Activated B cell treated with CpG ODN at 0.5 μM for 24 hours (primary cell): ENCODE measurements at regions not wholly inside any gene's neighbourhood (a gene's known extent, or its start where the extent isn't known, plus 50 kb on each side); places are given as distances from the start of the nearest gene placed in this dataset.

Experiments
- ATAC-seq: fragments of 200-7000 bp; cut with Tn5 transposase; one replicate; pipeline ENCODE4 v1.10.0; 2021; ENCODE audit warnings: low read depth, mild to moderate bottlenecking, moderate library complexity
- CTCF ChIA-PET: fragments of 350-600 bp; sonication (Branson Sonifier 250); formaldehyde crosslinking; loops from one replicate; lab custom pipeline; 2021; ENCODE audit warnings: antibody characterized with exemption; lab: Charles Lee
- POLR2A ChIA-PET: fragments of 350-600 bp; sonication (Branson Sonifier 250); formaldehyde crosslinking; loops from one replicate; lab custom pipeline; 2021; ENCODE audit warnings: antibody characterized with exemption; lab: Charles Lee
- DNase-seq: peaks from one replicate; pipeline ENCODE4 v3.0.0; 2022
- H3K27ac Mint-ChIP-seq: one replicate; pipeline ENCODE4 v1.8.0; 2020; ENCODE audit warnings: mixed read lengths
- H3K27me3 Mint-ChIP-seq: one replicate; pipeline ENCODE4 v1.8.0; 2021; ENCODE audit warnings: mixed read lengths
- H3K36me3 Mint-ChIP-seq: one replicate; pipeline ENCODE4 v1.8.0; 2021; ENCODE audit warnings: low read depth, mixed read lengths
- H3K4me1 Mint-ChIP-seq: one replicate; pipeline ENCODE4 v1.8.0; 2021; ENCODE audit warnings: mixed read lengths
- H3K4me3 Mint-ChIP-seq: one replicate; pipeline ENCODE4 v1.8.0; 2020; ENCODE audit warnings: mild to moderate bottlenecking, mixed read lengths
- H3K9me3 Mint-ChIP-seq: one replicate; pipeline ENCODE4 v1.8.0; 2020; ENCODE audit warnings: mixed read lengths
- intact Hi-C: fragments of 100-400 bp; cut with micrococcal nuclease; formaldehyde crosslinking; loops from one replicate; pipeline ENCODE4 v1.15.1; 2024
- TF ChIP-seq, protein P1 (sequence below): fragments of 200-600 bp; IDR thresholded peaks from one replicate; pipeline ENCODE4 v1.8.0; 2022; ENCODE audit warnings: antibody characterized with exemption, mild to moderate bottlenecking

DNA sequence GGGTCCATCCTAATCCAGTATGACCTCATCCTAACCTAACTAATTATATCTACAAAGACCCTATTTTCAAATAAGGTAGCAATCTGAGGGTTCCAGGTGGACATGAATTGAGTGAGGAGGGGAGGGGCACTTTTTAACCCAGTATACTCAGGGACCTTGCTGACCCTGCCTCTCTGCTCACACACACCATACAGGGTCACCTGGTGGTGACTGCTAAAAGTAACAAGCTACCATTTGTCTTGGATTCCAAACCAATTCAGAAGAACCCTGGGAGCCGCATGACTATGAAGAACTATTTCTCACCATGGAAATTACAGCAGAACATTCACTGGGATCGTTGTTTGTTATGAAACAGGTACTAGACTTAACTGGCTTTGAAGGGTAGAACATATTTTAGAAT is 151.9 kb downstream of the LACC1 start:
- no peak for ATAC-seq
- Mint-ChIP-seq H3K4me1 (no peaks in the 10 kb centered on the region), H3K27ac (no peak overlapping the region), H3K4me3 (no peak overlapping the region), H3K27me3 (no peaks in the 10 kb centered on the region), H3K9me3 (peaks cover 4% of the 10 kb centered on the region), H3K36me3 (no peaks in the 10 kb centered on the region)
- TF ChIP-seq, protein P1, sequence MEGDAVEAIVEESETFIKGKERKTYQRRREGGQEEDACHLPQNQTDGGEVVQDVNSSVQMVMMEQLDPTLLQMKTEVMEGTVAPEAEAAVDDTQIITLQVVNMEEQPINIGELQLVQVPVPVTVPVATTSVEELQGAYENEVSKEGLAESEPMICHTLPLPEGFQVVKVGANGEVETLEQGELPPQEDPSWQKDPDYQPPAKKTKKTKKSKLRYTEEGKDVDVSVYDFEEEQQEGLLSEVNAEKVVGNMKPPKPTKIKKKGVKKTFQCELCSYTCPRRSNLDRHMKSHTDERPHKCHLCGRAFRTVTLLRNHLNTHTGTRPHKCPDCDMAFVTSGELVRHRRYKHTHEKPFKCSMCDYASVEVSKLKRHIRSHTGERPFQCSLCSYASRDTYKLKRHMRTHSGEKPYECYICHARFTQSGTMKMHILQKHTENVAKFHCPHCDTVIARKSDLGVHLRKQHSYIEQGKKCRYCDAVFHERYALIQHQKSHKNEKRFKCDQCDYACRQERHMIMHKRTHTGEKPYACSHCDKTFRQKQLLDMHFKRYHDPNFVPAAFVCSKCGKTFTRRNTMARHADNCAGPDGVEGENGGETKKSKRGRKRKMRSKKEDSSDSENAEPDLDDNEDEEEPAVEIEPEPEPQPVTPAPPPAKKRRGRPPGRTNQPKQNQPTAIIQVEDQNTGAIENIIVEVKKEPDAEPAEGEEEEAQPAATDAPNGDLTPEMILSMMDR, result no peak
- ChIA-PET CTCF (no interaction called here), POLR2A (no interaction called here)
- intact Hi-C loops, result no loop called here
- no peak for DNase-seq

DNA sequence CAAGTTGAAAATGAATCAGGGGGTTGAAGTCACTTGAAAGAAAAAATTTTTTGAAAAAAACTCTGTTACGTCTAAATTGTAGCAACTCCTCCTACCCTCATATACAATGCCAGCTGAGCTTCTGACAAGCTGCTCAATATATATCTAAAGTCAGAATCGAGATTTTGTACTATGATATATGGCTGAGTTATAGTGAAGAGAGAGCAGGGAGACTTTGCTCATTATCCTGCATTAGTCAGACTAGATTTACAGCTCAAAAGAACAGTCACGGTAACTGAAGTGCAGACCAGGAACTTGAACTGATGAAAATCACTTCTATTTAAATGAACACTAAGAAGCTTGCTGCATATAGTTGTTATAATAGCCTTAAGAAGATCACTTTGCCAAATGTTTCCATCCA is 153.1 kb downstream of the LACC1 start:
- intact Hi-C loops, result no loop called here
- no peaks in the 10 kb centered on the region for H3K27me3 Mint-ChIP-seq

DNA sequence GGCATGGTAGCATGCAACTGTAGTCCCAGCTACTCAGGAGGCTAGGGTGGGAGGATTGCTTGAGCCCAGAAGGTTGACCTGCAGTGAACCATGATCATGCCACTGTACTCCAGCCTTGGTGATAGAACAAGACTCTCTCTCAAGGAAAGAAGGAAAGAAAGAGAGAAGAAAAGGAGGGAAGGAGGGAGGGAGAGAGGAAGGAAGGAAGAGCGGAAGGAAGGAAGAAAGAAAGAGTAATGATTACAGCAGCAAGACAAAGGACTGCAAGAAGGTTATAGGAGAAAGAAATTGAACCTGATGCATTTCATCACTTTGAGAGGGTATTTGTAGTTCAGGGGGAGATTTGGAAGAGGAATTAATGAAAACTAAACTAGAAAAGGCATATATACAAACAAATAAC is 155.7 kb downstream of the LACC1 start:
- TF ChIP-seq, protein P1, result no peak
- Mint-ChIP-seq H3K4me3 (no peak overlapping the region), H3K27ac (no peak overlapping the region), H3K27me3 (no peaks in the 10 kb centered on the region), H3K36me3 (no peaks in the 10 kb centered on the region), H3K9me3 (peaks cover 9% of the 10 kb centered on the region), H3K4me1 (no peaks in the 10 kb centered on the region)
- ATAC-seq (no peak), DNase-seq (no peak)
- CTCF ChIA-PET, result no interaction called here
- intact Hi-C loops, result no loop called here
- POLR2A ChIA-PET, result no interaction called here

More for the DNA sequence above, 153.1 kb downstream of the LACC1 start:
- POLR2A ChIA-PET, result no interaction called here
- Mint-ChIP-seq H3K4me3 (no peak overlapping the region), H3K9me3 (peaks cover 4% of the 10 kb centered on the region), H3K36me3 (no peaks in the 10 kb centered on the region), H3K4me1 (no peaks in the 10 kb centered on the region), H3K27ac (no peak overlapping the region)
- DNase-seq (no peak), ATAC-seq (no peak)
- TF ChIP-seq, protein P1, result no peak
- CTCF ChIA-PET, result no interaction called here

DNA sequence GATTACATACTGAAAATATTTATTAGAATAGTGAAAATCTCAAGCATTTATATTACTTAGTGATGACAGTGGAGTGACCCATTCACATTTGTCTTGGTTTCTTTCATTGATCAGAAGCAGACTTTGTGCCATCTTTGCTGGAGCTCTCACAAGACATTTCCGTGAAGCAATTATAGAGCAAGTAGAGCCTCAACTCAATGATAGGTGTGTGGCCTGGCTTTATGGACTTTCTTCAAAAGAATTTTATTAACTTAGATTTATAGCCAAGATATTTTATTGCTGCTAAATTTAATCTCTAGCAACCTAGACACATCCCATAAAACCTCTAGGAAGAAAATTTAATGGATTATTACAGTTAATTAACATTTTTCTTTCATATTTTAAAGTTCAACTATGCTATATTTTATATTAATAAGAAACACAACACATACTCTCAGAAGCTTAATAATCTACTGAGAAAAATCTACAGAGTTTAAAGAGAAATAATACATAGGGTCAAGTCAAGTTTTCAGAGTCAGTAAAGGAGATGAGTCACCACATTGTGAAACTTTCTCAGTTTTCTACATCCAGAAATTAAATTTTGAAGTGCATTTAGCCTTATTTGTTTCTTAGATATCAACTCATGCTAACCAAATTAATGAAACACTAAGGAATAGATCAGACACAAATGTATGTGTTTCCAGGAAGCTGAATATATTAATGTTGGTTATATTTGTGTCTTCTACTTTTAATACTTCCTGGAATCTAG is 160.5 kb downstream of the LACC1 start:
- Mint-ChIP-seq H3K4me3 (no peak overlapping the region), H3K27ac (no peak overlapping the region), H3K9me3 (peaks cover 9% of the 10 kb centered on the region), H3K4me1 (no peaks in the 10 kb centered on the region), H3K36me3 (no peaks in the 10 kb centered on the region), H3K27me3 (peaks cover 7% of the 10 kb centered on the region)
- DNase-seq (no peak), ATAC-seq (no peak)
- TF ChIP-seq, protein P1, result no peak
- ChIA-PET POLR2A (no interaction called here), CTCF (no interaction called here)
- intact Hi-C loops, result no loop called here

DNA sequence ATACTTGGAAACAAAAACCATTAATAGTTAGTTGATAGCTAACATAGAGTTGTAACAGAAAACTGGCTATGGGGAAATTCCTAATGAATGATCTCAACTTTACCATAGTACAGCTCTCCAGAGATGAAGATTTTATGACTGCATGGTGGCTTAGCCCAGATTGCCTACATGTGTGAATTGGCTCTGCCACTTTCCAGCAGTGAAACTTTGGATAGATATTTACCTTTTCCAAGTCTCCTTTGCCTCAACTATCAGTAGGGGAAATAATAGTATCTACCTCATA is 161.1 kb downstream of the LACC1 start:
- peaks cover 5% of the 10 kb centered on the region for H3K9me3 Mint-ChIP-seq
- no peak overlapping the region for H3K27ac Mint-ChIP-seq
- intact Hi-C loops, result no loop called here
- no peak overlapping the region for H3K4me3 Mint-ChIP-seq
- ATAC-seq (no peak), DNase-seq (no peak)
- CTCF ChIA-PET, result no interaction called here
- H3K27me3 Mint-ChIP-seq, result peaks cover 10% of the 10 kb centered on the region
- TF ChIP-seq, protein P1, result no peak
- H3K36me3 Mint-ChIP-seq, result no peaks in the 10 kb centered on the region
- no peaks in the 10 kb centered on the region for H3K4me1 Mint-ChIP-seq
- POLR2A ChIA-PET, result no interaction called here
